GM23338 (cell line): ENCODE measurements at regions not wholly inside any gene's neighbourhood (a gene's known extent, or its start where the extent isn't known, plus 50 kb on each side); places are given as distances from the start of the nearest gene placed in this dataset.

Experiments
- ATAC-seq: fragments of 200-7000 bp; cut with Tn5 transposase; 3 replicates; pipeline ENCODE4 v1.9.1; 2020
- DNase-seq: peaks from one replicate; pipeline ENCODE4 v3.0.0-alpha.2; 2015; ENCODE audit warnings: low spot score
- H2AFZ ChIP-seq: fragments of 200-600 bp; sonication (generic); 2 replicates; pipeline ENCODE4 v1.8.0; 2016; ENCODE audit warnings: antibody characterized with exemption, mild to moderate bottlenecking, moderate library complexity
- H3F3A ChIP-seq: fragments of 200-600 bp; sonication (generic); replicated peaks from 2 replicates; pipeline ENCODE4 v1.8.0; 2017; ENCODE audit warnings: antibody characterized with exemption, mixed run types, low read depth
- H3K27ac ChIP-seq: fragments of 200-600 bp; sonication (generic); 2 replicates; pipeline ENCODE4 v1.6.1; 2016; ENCODE audit warnings: low read depth
- H3K27me3 ChIP-seq: fragments of 200-600 bp; sonication (generic); 2 replicates; pipeline ENCODE4 v1.8.0; 2016; ENCODE audit warnings: mild to moderate bottlenecking, mixed run types, moderate library complexity; ENCODE audit not compliant: insufficient read depth
- H3K36me3 ChIP-seq: fragments of 200-600 bp; sonication (generic); 2 replicates; pipeline ENCODE4 v1.8.0; 2016; ENCODE audit warnings: mild to moderate bottlenecking; ENCODE audit not compliant: insufficient read depth
- H3K4me1 ChIP-seq: fragments of 200-600 bp; sonication (generic); 2 replicates; pipeline ENCODE4 v1.8.0; 2016; ENCODE audit warnings: mild to moderate bottlenecking, moderate library complexity; ENCODE audit not compliant: insufficient read depth
- H3K4me2 ChIP-seq: fragments of 200-600 bp; sonication (generic); 2 replicates; pipeline ENCODE4 v1.7.1; 2017; ENCODE audit warnings: mixed run types
- H3K4me3 ChIP-seq: fragments of 200-600 bp; sonication (generic); 2 replicates; pipeline ENCODE4 v1.6.1; 2016; ENCODE audit warnings: mixed run types
- H3K79me2 ChIP-seq: fragments of 200-600 bp; sonication (generic); replicated peaks from 2 replicates; pipeline ENCODE4 v1.8.0; 2017; ENCODE audit warnings: mild to moderate bottlenecking; ENCODE audit not compliant: insufficient read depth
- H3K9me2 ChIP-seq: fragments of 200-600 bp; sonication (generic); 2 replicates; pipeline ENCODE4 v1.8.0; 2017; ENCODE audit not compliant: insufficient read depth
- H4K20me1 ChIP-seq: fragments of 200-600 bp; sonication (generic); replicated peaks from 2 replicates; pipeline ENCODE4 v1.8.0; 2017; ENCODE audit warnings: mild to moderate bottlenecking; ENCODE audit not compliant: insufficient read depth
- H3K27ac Mint-ChIP-seq: 2 replicates; pipeline ENCODE4 v1.8.0; 2020; ENCODE audit warnings: inconsistent platforms, mild to moderate bottlenecking, moderate library complexity, mixed read lengths
- H3K27me3 Mint-ChIP-seq: 3 replicates; pipeline ENCODE4 v1.8.0; 2022; ENCODE audit warnings: low read depth, mild to moderate bottlenecking, moderate library complexity, mixed read lengths, inconsistent platforms; ENCODE audit not compliant: insufficient read depth, poor library complexity
- H3K36me3 Mint-ChIP-seq: 3 replicates; pipeline ENCODE4 v1.8.0; 2021; ENCODE audit warnings: low read depth, mild to moderate bottlenecking, inconsistent platforms, moderate library complexity, mixed read lengths
- H3K4me1 Mint-ChIP-seq: 3 replicates; pipeline ENCODE4 v1.8.0; 2020; ENCODE audit warnings: mild to moderate bottlenecking, inconsistent platforms, mixed read lengths
- H3K4me3 Mint-ChIP-seq: 3 replicates; pipeline ENCODE4 v1.8.0; 2021; ENCODE audit warnings: moderate library complexity, mild to moderate bottlenecking, inconsistent platforms, mixed read lengths
- H3K9me3 Mint-ChIP-seq: 3 replicates; pipeline ENCODE4 v1.8.0; 2020; ENCODE audit warnings: moderate library complexity, mild to moderate bottlenecking, inconsistent platforms, mixed read lengths
- CREB1 ChIP-seq: fragments of 250-450 bp; sonication (Bioruptor Pico); IDR thresholded peaks from 2 replicates; pipeline ENCODE4 v1.5.0; 2020; ENCODE audit warnings: low read depth, mild to moderate bottlenecking, moderate library complexity
- CTCF ChIP-seq, 2 experiments: fragments of 200-600 bp in 1 of 2; sonication (generic) in 1 of 2; conservative IDR thresholded peaks; 2 replicates each; pipeline versions ENCODE4 v1.5.1 to v1.6.1; 2016 to 2017; ENCODE audit warnings: antibody characterized with exemption in 2 of 2, low read depth in 2 of 2, mild to moderate bottlenecking in 2 of 2, moderate library complexity in 1 of 2
- ETS1 ChIP-seq: IDR thresholded peaks from 2 replicates; pipeline ENCODE4 v1.6.1; 2016; ENCODE audit warnings: antibody characterized with exemption
- EZH2 ChIP-seq: fragments of 200-600 bp; sonication (generic); IDR thresholded peaks from one replicate; pipeline ENCODE4 v1.8.0; 2017; ENCODE audit warnings: antibody characterized with exemption, mild to moderate bottlenecking, low read depth; ENCODE audit not compliant: unreplicated experiment
- EZH2phosphoT487 ChIP-seq: fragments of 200-600 bp; sonication (generic); IDR thresholded peaks from one replicate; pipeline ENCODE4 v1.8.1; 2018; ENCODE audit warnings: antibody characterized with exemption; ENCODE audit not compliant: unreplicated experiment
- JUNB ChIP-seq: IDR thresholded peaks from one replicate; pipeline ENCODE4 v1.6.1; 2016; ENCODE audit warnings: antibody characterized with exemption; ENCODE audit not compliant: unreplicated experiment
- NANOG ChIP-seq: IDR thresholded peaks from 2 replicates; pipeline ENCODE4 v1.6.1; 2016; ENCODE audit warnings: antibody characterized with exemption, borderline replicate concordance
- POLR2AphosphoS5 ChIP-seq: IDR thresholded peaks from 2 replicates; pipeline ENCODE4 v1.6.1; 2016; ENCODE audit warnings: antibody characterized with exemption, low read depth
- REST ChIP-seq: IDR thresholded peaks from one replicate; pipeline ENCODE4 v1.6.1; 2018; ENCODE audit warnings: antibody characterized with exemption; ENCODE audit not compliant: unreplicated experiment
- STAT1 ChIP-seq: IDR thresholded peaks from one replicate; pipeline ENCODE4 v1.6.1; 2016; ENCODE audit warnings: antibody characterized with exemption; ENCODE audit not compliant: unreplicated experiment
- ZNF114 ChIP-seq: fragments of 250-450 bp; sonication (Bioruptor Pico); IDR thresholded peaks from 2 replicates; pipeline ENCODE4 v1.5.0; 2020; ENCODE audit warnings: mild to moderate bottlenecking, moderate library complexity
- ZNF331 ChIP-seq: fragments of 250-450 bp; sonication (Bioruptor Pico); IDR thresholded peaks from 2 replicates; pipeline ENCODE4 v1.5.0; 2020; ENCODE audit warnings: low read depth, mild to moderate bottlenecking, moderate library complexity
- ZNF462 ChIP-seq: fragments of 250-450 bp; sonication (Bioruptor Pico); IDR thresholded peaks from 2 replicates; pipeline ENCODE4 v1.5.0; 2020; ENCODE audit warnings: mild to moderate bottlenecking, moderate library complexity

- H3K4me3 Mint-ChIP-seq = no peak overlapping the region
- H3K36me3 ChIP-seq = no peaks in the 10 kb centered on the region
- no peaks in the 10 kb centered on the region for H3K27me3 Mint-ChIP-seq
- no peak overlapping the region for H2AFZ ChIP-seq
- DNase-seq (no peak), ATAC-seq (no peak)
- H3K4me2 ChIP-seq = no peak overlapping the region
- H3K36me3 Mint-ChIP-seq = no peaks in the 10 kb centered on the region
- no peak overlapping the region for H3K4me3 ChIP-seq
- no peaks in the 10 kb centered on the region for H3K27me3 ChIP-seq
- no peaks in the 10 kb centered on the region for H3K9me2 ChIP-seq
- no peak overlapping the region for H3K27ac ChIP-seq
- no peak overlapping the region for H3K27ac Mint-ChIP-seq
- peaks cover 7% of the 10 kb centered on the region; the same call in 1 of the 2 replicates for H3K4me1 ChIP-seq
- H3K79me2 ChIP-seq = no peaks in the 10 kb centered on the region
- H3K4me1 Mint-ChIP-seq = peaks cover 7% of the 10 kb centered on the region; the same call in 2 of the 3 replicates
- TF ChIP-seq ZNF331 (CRISPR knock-in tag) = no peak
- no peak for TF ChIP-seq CREB1
- no peak for TF ChIP-seq REST
- TF ChIP-seq STAT1 = no peak
- TF ChIP-seq CTCF (conservative IDR thresholded peaks at IDR 0.05; ENCODE audit: low read depth in 2 of 2) = no peak
- no peak for TF ChIP-seq ETS1
- no peak for TF ChIP-seq JUNB
- no peak for TF ChIP-seq EZH2phosphoT487
- no peak for TF ChIP-seq NANOG
- no peak for TF ChIP-seq ZNF114
- no peak for TF ChIP-seq EZH2
- TF ChIP-seq ZNF462 (CRISPR knock-in tag) = no peak
- TF ChIP-seq POLR2AphosphoS5 = no peak
- H3K9me3 Mint-ChIP-seq = no peaks in the 10 kb centered on the region
- no peaks in the 10 kb centered on the region for H3F3A ChIP-seq
- H4K20me1 ChIP-seq = no peaks in the 10 kb centered on the region
These were observed 1666.0 kb upstream of the ACO1 start for GRCh38 chr9:30718483-30718882.
